Uterus (tissue), 3 donors: ENCODE measurements at regions not wholly inside any gene's neighbourhood (a gene's known extent, or its start where the extent isn't known, plus 50 kb on each side); places are given as distances from the start of the nearest gene placed in this dataset.

Source experiments
- DNase-seq, 2 donors: peaks; one replicate each; pipeline ENCODE4 v3.0.0-alpha.2; 2019 to 2020
- H3K27ac ChIP-seq, 2 donors: fragments of 200-600 bp; sonication (generic); 1 replicate in 1 of 2; 2 replicates in 1 of 2; pipeline ENCODE4 v1.5.1; 2016 to 2018
- H3K27me3 ChIP-seq, 2 donors: fragments of 200-600 bp; sonication (generic); one replicate each; pipeline ENCODE4 v1.5.1; 2018 to 2019; ENCODE audit warnings: control low read depth in 1 of 2
- H3K36me3 ChIP-seq, 2 donors: fragments of 200-600 bp; sonication (generic); one replicate each; pipeline ENCODE4 v1.5.1; 2019; ENCODE audit warnings: control low read depth in 1 of 2
- H3K4me1 ChIP-seq, 2 donors: fragments of 200-600 bp; sonication (generic); one replicate each; pipeline ENCODE4 v1.5.1; 2018 to 2019; ENCODE audit warnings: control low read depth in 1 of 2
- H3K4me3 ChIP-seq, 2 donors: fragments of 200-600 bp; sonication (generic); 1 replicate in 1 of 2; 2 replicates in 1 of 2; pipeline ENCODE4 v1.5.1; 2018 to 2019; ENCODE audit warnings: mild to moderate bottlenecking in 1 of 2
- H3K9me3 ChIP-seq, 2 donors: fragments of 200-600 bp; sonication (generic); one replicate each; pipeline ENCODE4 v1.5.1; 2019; ENCODE audit warnings: control low read depth in 1 of 2
- POLR2A ChIP-seq, 2 donors: fragments of 450-650 bp; IDR thresholded peaks; one replicate each; pipeline ENCODE4 v1.6.1; 2016; ENCODE audit warnings: antibody characterized with exemption in 2 of 2, mild to moderate bottlenecking in 1 of 2, moderate library complexity in 1 of 2
- intact Hi-C: fragments of 100-400 bp; cut with DNase I; formaldehyde crosslinking; loops from one replicate; pipeline ENCODE4 v1.15.1; 2023; ENCODE audit warnings: low total_unique reads
- TF ChIP-seq, protein P1 (sequence below), 4 experiments: fragments of 200-600 bp in 2 of 4; fragments of 450-650 bp in 2 of 4; sonication (generic) in 2 of 4; IDR thresholded peaks; one replicate each; pipeline ENCODE4 v1.5.1; 2016 to 2019; ENCODE audit warnings: antibody characterized with exemption in 4 of 4, mild to moderate bottlenecking in 2 of 4, moderate library complexity in 1 of 4
- donor health status: DM: yes; HTN: yes; CAD: no.

DNA sequence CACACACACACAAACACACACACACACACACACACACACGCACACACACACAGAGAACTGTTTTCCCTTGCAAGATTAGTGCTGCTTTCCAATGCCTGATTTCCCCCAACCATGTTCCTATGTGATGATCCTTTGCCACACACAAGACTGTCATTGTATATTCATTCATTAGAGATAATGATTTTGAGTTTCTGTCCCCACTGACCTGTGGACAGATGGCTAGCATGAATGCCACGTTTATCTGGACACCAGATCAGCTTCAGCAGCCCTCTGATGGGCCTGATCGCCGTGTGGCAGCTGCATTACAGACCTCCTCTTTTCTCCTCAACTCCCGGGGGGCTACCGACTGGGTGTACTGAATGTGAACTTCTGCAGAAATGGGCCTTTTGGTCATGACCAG lies 353.0 kb downstream of the MYCN start:
- DNase-seq = no peak
- Histone ChIP-seq H3K4me1 (no peaks in the 10 kb centered on the region), H3K27me3 (no peaks in the 10 kb centered on the region), H3K4me3 (no peak overlapping the region), H3K9me3 (no peaks in the 10 kb centered on the region), H3K27ac (no peak overlapping the region), H3K36me3 (no peaks in the 10 kb centered on the region)
- intact Hi-C loops = no loop called here
- TF ChIP-seq POLR2A (IDR thresholded peaks at IDR 0.05) = no peak
- TF ChIP-seq, protein P1, sequence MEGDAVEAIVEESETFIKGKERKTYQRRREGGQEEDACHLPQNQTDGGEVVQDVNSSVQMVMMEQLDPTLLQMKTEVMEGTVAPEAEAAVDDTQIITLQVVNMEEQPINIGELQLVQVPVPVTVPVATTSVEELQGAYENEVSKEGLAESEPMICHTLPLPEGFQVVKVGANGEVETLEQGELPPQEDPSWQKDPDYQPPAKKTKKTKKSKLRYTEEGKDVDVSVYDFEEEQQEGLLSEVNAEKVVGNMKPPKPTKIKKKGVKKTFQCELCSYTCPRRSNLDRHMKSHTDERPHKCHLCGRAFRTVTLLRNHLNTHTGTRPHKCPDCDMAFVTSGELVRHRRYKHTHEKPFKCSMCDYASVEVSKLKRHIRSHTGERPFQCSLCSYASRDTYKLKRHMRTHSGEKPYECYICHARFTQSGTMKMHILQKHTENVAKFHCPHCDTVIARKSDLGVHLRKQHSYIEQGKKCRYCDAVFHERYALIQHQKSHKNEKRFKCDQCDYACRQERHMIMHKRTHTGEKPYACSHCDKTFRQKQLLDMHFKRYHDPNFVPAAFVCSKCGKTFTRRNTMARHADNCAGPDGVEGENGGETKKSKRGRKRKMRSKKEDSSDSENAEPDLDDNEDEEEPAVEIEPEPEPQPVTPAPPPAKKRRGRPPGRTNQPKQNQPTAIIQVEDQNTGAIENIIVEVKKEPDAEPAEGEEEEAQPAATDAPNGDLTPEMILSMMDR (IDR thresholded peaks at IDR 0.05) = no peak

DNA sequence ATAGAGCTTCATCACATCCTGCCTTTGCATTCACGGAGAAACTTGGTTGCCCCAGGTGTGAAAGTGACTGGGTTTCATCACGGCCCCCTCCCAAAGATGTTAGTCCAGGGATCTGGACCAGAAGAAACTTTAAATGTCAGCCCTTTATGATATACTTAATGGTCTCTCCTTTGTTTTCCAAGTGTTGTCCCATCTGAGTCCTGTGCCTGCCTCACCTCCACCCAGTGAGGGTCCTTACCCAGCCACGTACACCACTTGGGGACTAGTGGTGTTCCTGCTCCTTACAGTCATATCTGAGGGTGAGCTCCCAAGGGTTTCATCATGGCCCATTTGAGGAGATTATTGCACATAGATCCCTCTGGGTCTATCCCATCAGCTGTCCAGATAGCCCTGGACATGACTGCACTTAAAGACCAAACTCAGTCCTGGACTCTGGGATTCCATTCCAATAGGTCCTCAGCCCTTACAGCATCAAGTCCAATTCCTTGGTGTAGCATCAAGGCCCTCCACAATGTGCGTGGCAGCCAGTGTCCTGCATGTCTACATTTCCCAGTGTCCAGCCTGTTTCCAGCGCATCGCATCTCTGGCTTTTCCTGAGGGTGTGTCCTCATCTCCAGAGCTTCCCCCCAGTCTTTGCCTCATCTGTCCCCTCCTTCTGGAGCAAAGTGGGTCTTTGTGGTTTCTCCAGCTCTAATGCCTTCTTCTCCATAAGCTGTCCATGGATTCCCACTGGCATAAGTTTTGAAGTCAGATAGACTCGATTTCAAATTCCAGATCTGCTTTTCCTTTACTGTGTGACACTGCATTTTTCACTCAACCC lies 351.6 kb downstream of the MYCN start:
- H3K27ac ChIP-seq = no peak overlapping the region
- TF ChIP-seq, protein P1 (IDR thresholded peaks at IDR 0.05) = no peak
- TF ChIP-seq POLR2A (IDR thresholded peaks at IDR 0.05) = no peak
- intact Hi-C loops = no loop called here
- no peak overlapping the region for H3K4me3 ChIP-seq
- no peaks in the 10 kb centered on the region for H3K36me3 ChIP-seq
- H3K27me3 ChIP-seq = no peaks in the 10 kb centered on the region
- no peaks in the 10 kb centered on the region for H3K9me3 ChIP-seq
- H3K4me1 ChIP-seq = no peaks in the 10 kb centered on the region
- no peak for DNase-seq

DNA sequence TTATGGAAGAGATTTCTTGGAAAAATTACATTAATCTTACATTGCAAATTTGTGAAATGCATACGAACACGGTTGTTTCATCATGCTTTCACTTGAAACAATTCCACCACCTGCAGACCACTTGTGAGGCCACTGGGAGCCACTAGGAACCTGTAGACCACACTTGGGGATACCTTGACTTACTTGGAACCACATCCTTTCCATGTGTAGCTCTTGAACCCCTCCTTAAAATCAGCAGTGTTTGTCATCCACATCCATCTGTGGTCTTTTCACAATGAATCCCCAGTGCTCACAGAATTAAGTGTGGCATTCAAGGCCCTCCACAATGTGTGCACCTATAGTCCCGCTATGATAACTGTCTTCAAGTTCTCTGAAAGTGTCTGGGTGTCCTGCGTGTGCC lies 350.9 kb downstream of the MYCN start:
- TF ChIP-seq, protein P1 (IDR thresholded peaks at IDR 0.05) = no peak
- no peak for TF ChIP-seq POLR2A (IDR thresholded peaks at IDR 0.05)
- no peak overlapping the region for H3K4me3 ChIP-seq
- intact Hi-C loops = no loop called here
- no peak for DNase-seq
- no peak overlapping the region for H3K27ac ChIP-seq
- no peaks in the 10 kb centered on the region for H3K27me3 ChIP-seq
- H3K4me1 ChIP-seq = no peaks in the 10 kb centered on the region
- no peaks in the 10 kb centered on the region for H3K36me3 ChIP-seq
- H3K9me3 ChIP-seq = no peaks in the 10 kb centered on the region

DNA sequence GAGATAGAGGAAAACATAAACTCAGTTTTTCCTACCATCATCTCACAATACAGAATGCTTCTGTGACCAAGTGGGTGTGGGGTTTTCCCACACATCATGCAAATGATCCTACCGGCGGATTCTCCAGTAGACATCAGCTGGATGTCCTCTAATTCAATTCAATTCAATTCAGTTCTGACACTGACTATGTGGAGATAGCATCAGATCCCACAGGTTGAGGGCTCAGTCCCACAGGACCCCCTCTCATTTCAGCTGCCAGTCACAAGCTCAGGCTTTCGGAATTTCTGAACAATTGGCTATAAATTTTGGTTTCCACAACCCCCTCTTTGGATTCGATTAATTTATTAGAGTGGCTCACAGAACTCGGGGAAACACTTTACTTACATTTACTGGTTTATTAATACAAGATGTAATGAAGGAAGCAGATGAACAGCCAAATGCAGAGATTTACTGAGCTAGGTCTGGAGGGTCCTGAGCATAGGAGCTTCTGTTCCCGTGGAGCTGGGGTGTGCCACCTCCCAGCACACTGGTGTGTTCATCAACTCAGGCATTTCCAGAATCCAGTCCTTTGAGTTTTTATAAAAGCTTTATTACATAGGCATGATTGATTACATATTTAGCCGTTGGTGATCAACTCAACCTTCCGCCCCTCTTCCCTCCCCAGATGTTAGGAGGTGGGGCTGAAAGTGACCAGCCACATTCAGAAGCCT lies 350.1 kb downstream of the MYCN start:
- DNase-seq = no peak
- TF ChIP-seq, protein P1 (IDR thresholded peaks at IDR 0.05) = no peak
- TF ChIP-seq POLR2A (IDR thresholded peaks at IDR 0.05) = no peak
- no peaks in the 10 kb centered on the region for H3K9me3 ChIP-seq
- intact Hi-C loops = no loop called here
- H3K4me3 ChIP-seq = no peak overlapping the region
- H3K4me1 ChIP-seq = no peaks in the 10 kb centered on the region
- no peak overlapping the region for H3K27ac ChIP-seq
- no peaks in the 10 kb centered on the region for H3K27me3 ChIP-seq
- H3K36me3 ChIP-seq = no peaks in the 10 kb centered on the region
